NCI-H1417 treated with DMSO at 0.1 percent for 48 hours (cell line): ENCODE measurements at regions not wholly inside any gene's neighbourhood (a gene's known extent, or its start where the extent isn't known, plus 50 kb on each side); places are given as distances from the start of the nearest gene placed in this dataset.
"Not testable (repeated sequence)": the region's sequence is repeated elsewhere in the genome, so short reads cannot be mapped to it uniquely, and the experiment has no call there.

Source experiments
- DNase-seq: peaks from one replicate; lab custom pipeline; 2025; lab: John Stamatoyannopoulos, UW

- no peak for DNase-seq
Measured at GRCh38 chr9:75541734-75542133, 348.7 kb upstream of the PCSK5 start.

- no peak for DNase-seq
Measured at GRCh38 chr9:75544815-75545214, 345.7 kb upstream of the PCSK5 start.

GRCh38 chr9:75545287-75545686 lies 345.2 kb upstream of the PCSK5 start:
- DNase-seq: no peak

- no peak for DNase-seq
Measured at GRCh38 chr9:75548871-75549270, 341.6 kb upstream of the PCSK5 start.

GRCh38 chr9:75551861-75552260 lies 338.6 kb upstream of the PCSK5 start:
- no peak for DNase-seq

GRCh38 chr9:75552941-75553340 lies 337.5 kb upstream of the PCSK5 start:
- DNase-seq: no peak

- not testable (repeated sequence) for DNase-seq
Measured at GRCh38 chr9:75566813-75567212, 323.7 kb upstream of the PCSK5 start.

GRCh38 chr9:75570538-75570937 lies 319.9 kb upstream of the PCSK5 start:
- DNase-seq: no peak

GRCh38 chr9:75574569-75574968 lies 315.9 kb upstream of the PCSK5 start:
- no peak for DNase-seq

GRCh38 chr9:75582870-75583269 lies 307.6 kb upstream of the PCSK5 start:
- DNase-seq: no peak

GRCh38 chr9:75588808-75589207 lies 301.7 kb upstream of the PCSK5 start:
- DNase-seq: no peak

- no peak for DNase-seq
Measured at GRCh38 chr9:75589497-75589896, 301.0 kb upstream of the PCSK5 start.

- no peak for DNase-seq
Measured at GRCh38 chr9:75591972-75592371, 298.5 kb upstream of the PCSK5 start.

- DNase-seq: no peak
Measured at GRCh38 chr9:75592586-75592985, 297.9 kb upstream of the PCSK5 start.

GRCh38 chr9:75593920-75594319 lies 296.6 kb upstream of the PCSK5 start:
- no peak for DNase-seq

GRCh38 chr9:75599126-75599525 lies 291.3 kb upstream of the PCSK5 start:
- no peak for DNase-seq

GRCh38 chr9:75601280-75601679 lies 289.2 kb upstream of the PCSK5 start:
- DNase-seq: no peak

- no peak for DNase-seq
Measured at GRCh38 chr9:75602060-75602459, 288.4 kb upstream of the PCSK5 start.

- DNase-seq: no peak
Measured at GRCh38 chr9:75604661-75605060, 285.8 kb upstream of the PCSK5 start.

GRCh38 chr9:75607521-75607920 lies 283.0 kb upstream of the PCSK5 start:
- no peak for DNase-seq

GRCh38 chr9:75609401-75609800 lies 281.1 kb upstream of the PCSK5 start:
- no peak for DNase-seq

- no peak for DNase-seq
Measured at GRCh38 chr9:75610246-75610645, 280.2 kb upstream of the PCSK5 start.

- DNase-seq: no peak
Measured at GRCh38 chr9:75612205-75612604, 278.3 kb upstream of the PCSK5 start.

- DNase-seq: no peak
Measured at GRCh38 chr9:75612754-75613153, 277.7 kb upstream of the PCSK5 start.

- no peak for DNase-seq
Measured at GRCh38 chr9:75615284-75615683, 275.2 kb upstream of the PCSK5 start.
